HG03045 (cell line): ENCODE measurements at regions not wholly inside any gene's neighbourhood (a gene's known extent, or its start where the extent isn't known, plus 50 kb on each side); places are given as distances from the start of the nearest gene placed in this dataset.
"Not testable (repeated sequence)": the region's sequence is repeated elsewhere in the genome, so short reads cannot be mapped to it uniquely, and the experiment has no call there.

Experiments
- ATAC-seq: cut with Tn5 transposase; IDR thresholded peaks from one replicate; pipeline ENCODE4 v1.9.1; 2021; ENCODE audit warnings: mild to moderate bottlenecking, moderate library complexity; ENCODE audit not compliant: unreplicated experiment

DNA sequence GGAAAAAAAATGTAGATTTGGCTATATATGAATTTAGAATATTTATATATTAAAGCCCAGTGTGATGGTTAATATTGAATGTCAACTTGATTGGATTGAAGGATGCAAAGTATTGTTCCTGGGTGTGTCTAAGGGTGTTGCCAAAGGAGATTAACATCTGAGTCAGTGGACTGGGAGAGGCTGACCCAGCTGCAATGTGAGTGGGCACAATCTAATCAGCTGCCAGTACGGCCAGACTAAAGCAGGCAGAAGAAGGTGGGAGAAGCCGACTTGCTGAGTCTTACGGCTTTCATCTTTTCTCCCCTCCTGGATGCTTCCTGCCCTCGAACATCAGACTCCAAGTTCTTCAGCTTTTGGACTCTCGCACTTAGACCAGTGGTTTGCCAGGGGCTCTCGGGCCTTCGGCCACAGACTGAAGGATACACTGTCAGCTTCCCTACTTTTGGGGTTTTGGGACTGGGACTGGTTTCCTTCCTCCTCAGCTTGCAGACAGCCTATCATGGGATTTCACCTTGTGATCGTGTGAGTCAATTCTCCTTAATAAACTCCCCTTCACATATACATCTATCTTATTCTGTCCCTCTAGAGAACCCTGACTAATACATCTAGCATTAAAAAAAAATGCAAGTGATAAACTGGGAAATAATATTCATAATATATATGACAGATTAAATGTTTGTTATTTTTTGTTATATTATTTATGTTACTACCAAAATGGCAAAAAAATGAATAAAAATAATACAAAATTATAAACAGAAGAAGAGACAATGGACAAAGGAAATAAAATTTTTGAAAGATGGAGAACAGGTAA lies 122.4 kb downstream of the DLEU7 start:
- no peak for ATAC-seq

DNA sequence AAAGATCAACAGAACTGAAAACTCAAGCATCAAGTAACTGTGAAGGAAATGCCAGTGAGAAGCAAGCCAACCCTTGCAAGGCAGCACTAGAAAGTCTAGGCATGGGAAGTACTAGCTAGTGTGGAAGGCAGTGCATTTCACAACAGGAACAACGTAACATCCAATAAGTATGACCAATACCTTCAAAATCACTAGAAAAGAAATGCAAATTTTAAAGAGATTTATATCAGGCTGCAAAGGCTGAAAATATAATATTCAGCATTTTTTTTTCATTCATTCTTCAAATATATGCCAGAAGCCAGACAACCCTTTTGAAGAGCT lies 121.9 kb downstream of the DLEU7 start:
- ATAC-seq = no peak

DNA sequence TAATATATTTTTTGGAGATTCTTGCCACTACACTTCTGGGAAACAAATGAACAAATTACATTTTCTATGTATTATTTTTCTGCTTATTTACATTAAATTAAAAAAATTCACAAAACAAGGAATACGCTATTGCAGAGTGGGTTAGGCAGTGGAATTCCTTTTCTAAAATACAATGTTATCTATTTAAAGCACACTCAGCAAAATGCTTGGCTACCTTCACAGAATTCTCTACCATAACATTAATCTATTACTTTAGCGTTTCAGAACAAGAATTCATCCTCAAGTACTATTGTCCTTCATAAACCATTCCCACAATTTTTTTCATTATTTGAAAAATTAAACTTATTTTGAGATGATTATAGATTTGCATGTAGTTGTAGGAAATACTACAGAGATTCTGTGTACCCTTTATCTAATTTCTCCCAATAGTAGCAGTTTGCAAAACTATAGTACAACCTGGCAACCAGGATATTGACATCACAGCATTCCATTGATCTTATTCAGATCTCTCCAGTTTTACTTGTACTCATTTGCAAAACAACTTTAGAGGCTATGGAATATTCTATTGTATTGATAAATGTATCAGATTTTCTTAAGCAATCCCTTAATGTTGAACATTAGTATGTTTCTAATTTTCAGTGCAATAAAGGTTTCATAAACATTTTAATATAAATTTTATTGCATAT lies 120.9 kb downstream of the DLEU7 start:
- ATAC-seq = no peak

DNA sequence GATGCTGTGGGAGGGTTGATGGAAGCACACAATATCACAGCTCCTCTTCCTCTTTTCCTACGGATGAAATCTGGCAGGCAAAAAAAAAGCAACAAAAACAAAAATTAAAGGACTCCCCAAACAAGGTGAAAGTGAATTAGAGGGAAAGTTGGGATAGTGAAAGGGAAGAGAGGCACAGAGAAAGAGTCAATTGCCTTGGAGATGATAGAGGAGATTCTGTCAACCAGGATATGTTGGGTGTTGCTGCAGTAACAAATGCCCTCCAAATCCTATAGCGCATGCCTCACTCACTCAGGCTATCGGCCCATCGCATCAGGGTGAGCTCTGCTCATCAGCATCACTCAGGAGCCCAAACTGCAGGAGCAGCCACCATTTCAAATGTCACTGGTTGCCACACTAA lies 119.1 kb downstream of the DLEU7 start:
- ATAC-seq = no peak

DNA sequence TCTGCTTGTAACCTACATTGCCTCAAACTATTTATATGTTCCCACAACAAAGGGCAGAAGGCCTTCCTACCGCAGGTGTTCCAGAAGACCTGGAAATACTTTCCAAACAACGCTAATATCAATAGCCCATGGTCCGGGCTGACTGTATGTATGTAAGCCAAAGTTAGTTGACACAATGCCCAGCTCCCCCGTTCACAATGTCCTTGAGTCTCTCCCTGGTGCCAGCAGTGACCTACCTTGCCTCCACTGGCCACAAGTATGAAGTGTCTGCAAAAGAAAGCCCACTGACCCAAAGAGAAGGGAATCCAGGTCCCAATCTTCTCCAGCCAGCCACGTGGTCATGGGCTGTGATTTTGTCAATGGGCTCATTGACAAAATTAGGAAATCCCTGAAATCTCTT lies 118.6 kb downstream of the DLEU7 start:
- no peak for ATAC-seq

DNA sequence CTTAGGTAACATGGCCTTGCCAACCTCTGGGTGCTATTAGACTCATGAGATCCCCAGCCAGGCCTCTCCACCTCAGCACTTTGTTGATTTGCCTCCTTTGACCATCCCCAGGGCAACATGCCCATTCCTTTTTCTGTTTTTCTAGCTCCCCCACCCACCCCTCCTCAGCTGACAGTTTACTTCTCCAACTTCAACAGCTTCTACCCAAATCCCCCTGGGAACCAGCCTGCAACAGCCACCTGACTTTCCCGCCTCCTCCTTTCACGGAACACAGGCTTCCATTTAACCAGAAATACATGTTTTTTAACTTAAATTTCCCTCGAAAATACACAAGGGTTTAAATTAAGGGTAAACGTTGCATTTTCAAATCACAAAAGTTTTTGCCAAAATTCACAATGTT lies 117.3 kb downstream of the DLEU7 start:
- ATAC-seq = no peak

DNA sequence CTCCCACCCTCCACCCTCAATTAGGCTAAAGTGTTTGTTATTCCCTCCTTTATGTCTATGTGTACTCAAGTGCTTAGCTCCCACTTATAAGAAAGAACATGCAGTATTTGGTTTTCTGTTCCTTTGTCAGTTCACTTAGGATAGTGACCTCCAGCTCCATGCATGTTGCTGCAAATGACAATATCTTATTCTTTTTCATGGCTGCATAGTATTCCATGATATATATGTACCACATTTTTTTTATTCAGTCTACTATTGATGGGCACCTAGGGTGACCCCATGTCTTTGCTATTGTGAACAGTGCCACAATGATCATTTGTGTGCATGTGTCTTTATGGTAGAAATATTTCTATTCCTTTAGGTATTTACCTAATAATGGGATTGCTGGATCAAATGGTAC lies 114.3 kb downstream of the DLEU7 start:
- ATAC-seq = no peak

DNA sequence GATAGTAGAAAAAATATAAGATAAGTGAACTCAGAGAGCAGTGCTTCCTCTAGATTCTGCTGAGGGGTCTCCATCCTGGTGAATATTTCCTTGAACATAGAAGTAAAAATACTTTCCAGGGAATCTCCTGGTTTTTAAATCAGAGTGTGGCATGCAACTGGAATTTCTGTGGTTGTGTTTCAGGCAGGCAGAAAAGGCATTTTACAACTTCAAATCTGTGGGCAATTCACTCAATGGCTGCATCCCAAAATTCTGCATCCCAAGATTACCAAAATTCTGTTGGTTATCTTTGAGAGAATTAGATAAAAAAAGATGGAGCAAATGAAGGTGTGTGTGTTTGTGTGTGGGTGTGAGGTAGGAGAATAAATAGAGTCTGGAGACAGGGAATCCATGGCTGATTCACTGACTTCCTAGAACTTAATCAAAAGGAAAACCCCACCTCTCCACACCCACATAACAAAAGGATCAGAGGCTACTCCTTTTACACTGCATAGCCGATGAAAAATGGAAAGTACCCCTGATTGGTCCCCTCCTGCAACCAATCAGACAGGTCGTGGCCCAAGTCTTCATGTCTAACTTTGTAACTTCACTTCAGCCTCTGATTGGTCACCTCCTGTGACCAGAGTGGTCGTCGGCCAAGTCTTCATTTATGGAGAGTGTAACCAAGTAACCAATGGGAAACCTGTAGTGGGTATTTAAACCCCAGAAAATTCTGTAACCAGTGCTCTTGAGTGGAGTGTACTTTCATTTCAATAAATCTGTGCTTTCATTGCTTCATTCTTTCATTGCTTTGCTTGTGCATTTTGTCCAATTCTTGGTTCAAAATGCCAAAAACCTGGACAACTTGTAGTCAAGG lies 112.8 kb downstream of the DLEU7 start:
- no peak for ATAC-seq

DNA sequence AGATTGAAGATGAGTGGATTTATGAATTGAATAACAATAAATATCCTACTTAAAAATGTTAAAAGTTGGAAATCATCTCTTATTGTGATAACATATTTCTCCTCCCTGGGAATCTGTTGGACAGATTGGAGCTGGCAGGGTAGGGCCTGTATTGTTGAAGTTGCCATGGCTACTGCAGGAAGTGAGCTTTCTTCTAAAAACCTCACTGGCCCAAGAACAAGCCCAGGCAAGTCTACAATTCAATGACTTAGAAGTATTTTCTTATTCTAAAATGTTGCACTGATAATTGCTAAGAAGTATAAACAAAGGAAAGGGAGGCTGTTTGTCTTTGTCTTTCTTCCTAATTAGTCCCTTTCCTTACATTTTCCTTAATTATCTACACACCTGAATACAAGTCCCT lies 112.1 kb downstream of the DLEU7 start:
- no peak for ATAC-seq

DNA sequence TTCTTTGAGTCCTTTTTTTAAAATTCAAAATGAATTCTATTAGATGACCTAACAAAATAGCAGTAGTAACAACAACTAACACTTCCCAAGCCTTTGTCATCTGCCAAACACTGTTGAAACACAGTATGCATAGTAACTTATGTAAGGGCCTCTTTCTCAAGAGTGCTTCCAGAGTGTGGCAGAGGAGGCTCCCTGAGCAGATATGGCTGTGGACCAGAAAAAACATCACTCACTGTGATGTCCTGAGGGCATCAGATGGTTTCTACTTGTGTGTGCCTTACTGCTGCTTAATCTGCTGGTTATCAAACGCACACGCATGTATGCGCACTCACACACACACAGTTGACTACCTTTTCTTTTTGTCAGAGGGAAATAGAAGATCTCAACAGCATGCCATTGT lies 110.8 kb downstream of the DLEU7 start:
- ATAC-seq = no peak

DNA sequence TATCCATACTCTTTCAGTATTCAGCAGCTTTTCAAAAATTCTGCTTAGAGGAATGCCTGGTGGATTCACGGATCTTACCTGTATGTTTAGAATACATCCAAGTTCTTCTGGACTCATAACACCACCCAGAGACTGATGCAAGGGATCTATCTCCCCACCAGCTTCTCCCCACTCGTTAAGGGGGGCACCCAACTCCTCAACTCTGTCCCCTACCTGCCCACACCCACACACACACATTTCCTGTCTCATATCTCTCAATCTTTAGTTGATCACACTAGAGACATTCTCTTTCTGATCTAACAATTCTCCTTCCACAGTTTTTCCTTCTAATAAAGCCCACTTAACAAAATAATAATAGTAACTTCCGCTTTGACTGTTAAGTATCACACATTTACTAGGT lies 110.1 kb downstream of the DLEU7 start:
- no peak for ATAC-seq

DNA sequence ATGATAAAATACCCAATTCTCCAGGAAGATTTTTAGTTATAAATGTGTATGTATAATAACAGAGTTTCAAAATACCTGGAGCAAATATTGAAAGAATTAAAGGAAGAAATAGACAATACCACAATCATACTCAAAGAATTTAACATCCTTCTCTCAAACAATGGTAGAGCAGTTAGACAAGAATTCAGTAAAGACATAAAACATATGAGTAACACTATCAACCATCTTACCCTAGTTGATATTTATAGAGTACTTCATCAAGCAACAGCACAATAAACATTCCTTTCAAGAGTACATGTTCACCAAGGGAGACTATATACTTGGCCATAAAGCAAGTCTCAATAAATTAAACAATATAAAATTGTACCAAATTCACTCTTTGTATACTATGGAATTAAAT lies 108.4 kb downstream of the DLEU7 start:
- ATAC-seq = no peak

DNA sequence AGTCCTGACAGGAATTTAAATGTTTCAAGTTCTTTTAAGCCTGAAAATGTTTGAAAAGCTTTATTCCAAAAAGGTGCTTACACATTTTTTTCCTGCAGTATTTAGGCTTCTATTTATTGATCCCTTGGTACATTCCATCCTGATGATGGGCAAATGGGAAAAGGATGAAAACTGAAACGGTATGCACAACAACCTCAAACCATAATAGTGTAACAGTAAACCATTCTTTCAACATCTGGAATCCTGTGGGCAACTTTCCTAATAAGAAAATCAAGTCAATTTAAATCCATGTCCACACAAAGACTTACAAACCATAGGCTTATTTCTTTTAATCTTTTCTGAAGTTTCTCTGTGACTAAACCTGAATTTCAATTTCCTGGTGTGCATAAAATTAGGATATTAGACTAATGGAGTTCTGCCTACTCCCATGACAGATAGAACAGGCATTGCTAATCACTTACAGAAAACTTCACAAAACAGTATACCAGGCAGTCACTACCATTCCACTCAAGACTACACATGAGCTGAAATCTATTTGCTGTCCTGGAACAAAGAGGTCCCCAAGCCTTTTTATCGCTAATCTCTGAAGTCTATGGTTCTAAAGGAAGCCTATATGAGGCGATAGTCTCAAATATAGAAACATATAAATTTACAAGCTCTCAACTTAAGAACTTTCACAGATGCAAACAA lies 103.3 kb downstream of the DLEU7 start:
- ATAC-seq = no peak

DNA sequence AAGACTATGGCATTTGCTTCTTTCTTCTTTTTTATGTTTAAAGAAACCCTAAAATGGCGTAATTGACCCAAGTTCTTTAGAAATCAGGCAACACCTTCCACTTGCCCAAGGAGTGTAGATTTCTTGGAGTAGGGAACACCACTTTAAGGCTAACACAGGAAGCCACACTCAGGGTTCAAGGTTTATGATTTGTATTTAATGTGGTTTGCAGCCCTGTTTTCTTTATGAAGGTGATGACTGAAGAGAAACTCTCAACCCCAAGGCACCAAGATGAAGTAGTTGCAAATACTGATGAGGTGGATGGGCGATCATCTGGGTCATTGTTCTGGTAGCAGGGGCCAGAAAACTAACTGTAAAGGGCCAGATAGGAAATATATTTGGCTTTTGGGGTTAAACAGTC lies 101.1 kb downstream of the DLEU7 start:
- no peak for ATAC-seq

DNA sequence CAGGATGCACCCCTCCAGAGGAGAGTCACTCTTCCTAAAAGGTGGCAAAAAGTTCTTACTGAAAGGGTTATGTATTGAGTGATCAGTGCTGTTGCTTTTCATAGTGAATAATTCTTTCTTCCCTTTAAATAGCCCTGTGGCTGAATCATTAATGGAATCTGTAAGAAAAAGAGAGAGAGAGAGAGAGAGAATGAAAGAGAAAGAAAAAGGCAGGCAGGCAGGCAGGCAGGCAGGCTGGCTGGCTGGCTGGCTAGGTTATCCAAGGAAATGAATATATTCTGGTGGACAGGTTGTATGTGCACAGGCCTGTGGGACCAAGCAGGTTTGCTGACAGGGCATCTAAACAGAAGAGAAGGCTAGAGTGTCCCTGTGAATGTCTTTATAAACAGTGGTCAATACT lies 100.5 kb downstream of the DLEU7 start:
- no peak for ATAC-seq

DNA sequence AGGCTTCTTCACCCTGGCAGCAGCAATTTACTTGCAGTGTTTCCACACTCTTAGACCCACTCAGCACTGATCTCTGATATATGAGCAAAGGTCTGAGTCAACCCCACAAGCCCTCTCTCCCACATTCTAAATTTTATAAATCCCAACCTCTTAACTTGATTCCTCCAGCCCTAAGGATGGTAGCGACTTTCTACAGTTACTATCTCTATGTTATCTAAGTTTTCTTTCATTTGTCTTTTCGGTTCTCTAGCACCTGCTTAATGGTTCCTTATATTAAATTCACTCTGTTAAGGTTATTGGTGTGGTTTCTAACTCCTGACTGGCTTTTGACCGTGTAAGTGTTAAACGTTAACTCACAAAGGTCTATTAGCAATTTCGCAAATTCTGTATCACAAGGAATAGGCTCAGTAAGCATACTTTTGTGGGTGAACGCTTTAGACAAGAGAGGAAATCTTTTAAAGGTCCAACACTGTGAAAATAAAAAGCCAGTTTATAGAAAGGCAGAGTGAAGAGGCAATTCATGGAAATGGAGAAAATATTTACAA lies 99.3 kb downstream of the DLEU7 start:
- no peak for ATAC-seq

DNA sequence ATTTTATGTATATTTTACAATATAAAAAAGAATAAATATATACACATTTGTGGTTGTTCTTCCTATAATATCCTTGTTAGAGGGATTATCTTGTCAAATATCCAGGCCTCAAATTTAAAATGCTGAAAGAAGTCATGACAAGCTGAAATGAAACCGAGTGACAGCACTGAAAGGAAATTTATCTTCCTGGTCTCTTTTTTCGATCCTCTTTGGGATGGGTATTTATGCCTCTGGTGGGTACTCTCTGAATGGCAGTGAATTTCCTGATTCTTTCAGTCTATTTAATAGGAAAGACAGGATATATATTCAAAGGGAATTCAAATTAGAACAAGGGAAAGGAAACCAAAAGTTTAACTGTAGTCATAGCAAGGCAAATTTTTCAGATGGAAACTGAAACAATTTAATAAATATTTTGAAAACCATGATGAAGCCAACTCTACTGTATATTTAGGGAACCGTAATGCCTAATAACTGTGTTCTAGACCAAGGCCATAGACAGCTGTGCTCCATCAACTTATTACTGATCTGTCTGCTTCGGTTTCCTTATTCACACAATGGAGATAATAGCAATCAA lies 97.9 kb downstream of the DLEU7 start:
- ATAC-seq = no peak

DNA sequence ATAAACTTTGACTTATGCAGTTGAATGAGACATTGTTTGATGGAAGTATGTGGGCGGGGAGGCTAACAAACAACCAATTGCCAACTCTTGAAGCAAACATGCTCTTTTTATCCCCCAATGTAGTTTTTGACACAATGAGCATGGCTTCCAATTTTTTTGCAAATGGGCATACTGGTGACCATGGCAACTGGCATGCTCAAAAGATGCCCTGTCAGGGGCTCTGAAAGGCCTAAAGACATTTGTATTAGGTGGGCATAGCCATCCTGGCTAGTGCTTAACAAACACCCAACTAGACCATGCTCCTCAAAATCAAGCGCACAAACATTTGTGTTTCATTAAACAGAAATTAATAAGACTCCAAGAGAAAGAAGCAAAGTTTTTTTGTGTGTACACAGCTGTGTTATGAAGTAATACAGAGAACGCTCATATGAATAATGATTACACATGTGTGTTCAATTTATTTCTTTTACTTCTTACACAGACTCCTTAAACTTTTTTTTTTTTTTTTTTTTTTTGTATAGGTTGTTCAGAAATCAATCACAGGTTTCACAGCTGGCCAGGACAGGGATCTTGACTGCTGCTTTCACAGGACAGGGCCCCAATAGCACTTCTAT lies 95.6 kb downstream of the DLEU7 start:
- ATAC-seq = no peak

DNA sequence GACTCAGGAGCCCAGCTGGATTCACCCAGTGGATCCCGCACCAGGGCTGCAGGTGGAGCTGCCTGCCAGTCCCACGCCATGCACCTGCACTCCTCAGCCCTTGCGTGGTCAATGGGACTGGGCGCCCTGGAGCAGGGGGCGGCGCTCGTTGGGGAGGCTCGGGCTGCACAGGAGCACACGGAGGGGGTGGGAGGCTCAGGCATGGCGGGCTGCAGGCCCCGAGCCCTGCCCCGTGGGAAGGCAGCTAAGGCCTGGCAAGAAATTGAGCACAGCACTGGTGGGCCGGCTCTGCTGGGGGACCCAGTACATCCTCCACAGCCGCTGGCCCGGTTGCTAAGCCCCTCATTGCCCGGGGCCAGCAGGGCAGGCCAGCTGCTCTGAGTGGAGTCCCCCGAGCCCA lies 90.3 kb downstream of the DLEU7 start:
- ATAC-seq = not testable (repeated sequence)
